C4-2B (cell line): ENCODE measurements at regions not wholly inside any gene's neighbourhood (a gene's known extent, or its start where the extent isn't known, plus 50 kb on each side); places are given as distances from the start of the nearest gene placed in this dataset.

Source experiments
- CTCF ChIP-seq: fragments of 450-650 bp; conservative IDR thresholded peaks from 2 replicates; pipeline ENCODE4 v1.5.1; 2017; ENCODE audit warnings: mild to moderate bottlenecking
- ZFX ChIP-seq: fragments of 450-650 bp; IDR thresholded peaks from 2 replicates; pipeline ENCODE4 v1.6.1; 2017

GRCh38 chr16:65499566-65499965, 377.7 kb upstream of the CDH11 start:
- TF ChIP-seq CTCF (no peak), ZFX (no peak)
